HEK293 (cell line): ENCODE measurements at regions not wholly inside any gene's neighbourhood (a gene's known extent, or its start where the extent isn't known, plus 50 kb on each side); places are given as distances from the start of the nearest gene placed in this dataset.
A peak's percentile ranks its signal among the peaks of the same experiment; 100 is the strongest.

ENCODE experiments used
- CTCF ChIA-PET: fragments of 350-600 bp; formaldehyde crosslinking; extraction: SDS; loops from one replicate; lab custom pipeline; 2021; ENCODE audit warnings: antibody characterized with exemption; lab: Yijun Ruan, JAX
- POLR2A ChIA-PET: fragments of 300-600 bp; formaldehyde crosslinking; extraction: SDS; loops from one replicate; lab custom pipeline; 2020; ENCODE audit warnings: antibody characterized with exemption, inconsistent platforms; lab: Yijun Ruan, JAX
- H3K27ac ChIP-seq: fragments of 200-500 bp; sonication (Bioruptor generic); 2 replicates; pipeline ENCODE4 v1.5.1; 2014; ENCODE audit warnings: low read depth, low read length, control low read depth, inconsistent platforms; ENCODE audit errors: extremely low read depth
- H3K36me3 ChIP-seq, 2 experiments: fragments of 200-500 bp in 1 of 2; sonication (Bioruptor generic) in 1 of 2; 1 replicate in 1 of 2; 2 replicates in 1 of 2; pipeline ENCODE4 v1.5.1; 2014 to 2017; ENCODE audit warnings: inconsistent platforms in 2 of 2, low read length in 2 of 2; ENCODE audit not compliant: control insufficient read depth in 2 of 2, insufficient read depth in 1 of 2
- H3K4me1 ChIP-seq: fragments of 200-500 bp; sonication (Bioruptor generic); 2 replicates; pipeline ENCODE4 v1.5.1; 2014; ENCODE audit warnings: mild to moderate bottlenecking, low read length, inconsistent platforms; ENCODE audit not compliant: control insufficient read depth, insufficient read depth
- H3K4me3 ChIP-seq: 2 replicates; pipeline ENCODE4 v1.5.1; 2011; ENCODE audit warnings: low read depth, mild to moderate bottlenecking, control low read depth, low read length, moderate library complexity
- H3K9me3 ChIP-seq: fragments of 200-500 bp; sonication (Bioruptor generic); 2 replicates; pipeline ENCODE4 v1.5.1; 2014; ENCODE audit warnings: low read depth, low read length, inconsistent platforms; ENCODE audit not compliant: control insufficient read depth, insufficient read depth
- BCL11B ChIP-seq: fragments of 450-650 bp; formaldehyde crosslinking; IDR thresholded peaks from 2 replicates; pipeline ENCODE4 v1.5.1; 2016; ENCODE audit warnings: low read depth, missing biosample characterization, missing genetic modification characterization
- EGR2 ChIP-seq: fragments of 450-650 bp; formaldehyde crosslinking; IDR thresholded peaks from 2 replicates; pipeline ENCODE4 v1.5.1; 2016; ENCODE audit warnings: low read depth, missing biosample characterization, missing genetic modification characterization
- GFI1B ChIP-seq: fragments of 450-650 bp; formaldehyde crosslinking; IDR thresholded peaks from 2 replicates; pipeline ENCODE4 v1.5.1; 2016; ENCODE audit warnings: missing biosample characterization, missing genetic modification characterization
- GLI2 ChIP-seq: fragments of 450-650 bp; formaldehyde crosslinking; IDR thresholded peaks from 2 replicates; pipeline ENCODE4; 2017; ENCODE audit warnings: missing biosample characterization, missing genetic modification characterization, low read depth, borderline replicate concordance
- GLIS2 ChIP-seq: fragments of 450-650 bp; formaldehyde crosslinking; IDR thresholded peaks from 2 replicates; pipeline ENCODE4 v1.5.1; 2016; ENCODE audit warnings: missing biosample characterization, missing genetic modification characterization
- IKZF3 ChIP-seq: fragments of 450-650 bp; IDR thresholded peaks from 2 replicates; pipeline ENCODE4 v1.5.0; 2018; ENCODE audit warnings: missing biosample characterization, mild to moderate bottlenecking, missing genetic modification characterization, moderate library complexity
- SCRT1 ChIP-seq: fragments of 450-650 bp; formaldehyde crosslinking; IDR thresholded peaks from 2 replicates; pipeline ENCODE4 v1.5.1; 2016; ENCODE audit warnings: missing biosample characterization, missing genetic modification characterization, borderline replicate concordance
- SETDB1 ChIP-seq: IDR thresholded peaks from one replicate; pipeline ENCODE4 v1.6.1; 2017; ENCODE audit warnings: mild to moderate bottlenecking, low read length, moderate library complexity, mixed read lengths; ENCODE audit not compliant: insufficient read length
- SP2 ChIP-seq: fragments of 450-650 bp; formaldehyde crosslinking; IDR thresholded peaks from 2 replicates; pipeline ENCODE4 v1.5.1; 2016; ENCODE audit warnings: missing biosample characterization, missing genetic modification characterization
- SP7 ChIP-seq: fragments of 450-650 bp; formaldehyde crosslinking; IDR thresholded peaks from 2 replicates; pipeline ENCODE4 v1.5.1; 2016; ENCODE audit warnings: missing biosample characterization, missing genetic modification characterization
- TRIM28 ChIP-seq: IDR thresholded peaks from 2 replicates; pipeline ENCODE4 v1.6.1; 2011; ENCODE audit warnings: low read length, control low read depth, borderline replicate concordance
- ZBTB10 ChIP-seq: fragments of 450-650 bp; formaldehyde crosslinking; IDR thresholded peaks from 2 replicates; pipeline ENCODE4 v1.5.1; 2016; ENCODE audit warnings: missing biosample characterization, missing genetic modification characterization
- ZFHX2 ChIP-seq: fragments of 450-650 bp; formaldehyde crosslinking; conservative IDR thresholded peaks from 2 replicates; pipeline ENCODE4 v1.5.1; 2016; ENCODE audit warnings: missing biosample characterization, missing genetic modification characterization
- ZFP69B ChIP-seq: fragments of 450-650 bp; formaldehyde crosslinking; IDR thresholded peaks from 2 replicates; pipeline ENCODE4 v1.5.1; 2016; ENCODE audit warnings: missing biosample characterization, missing genetic modification characterization
- ZNF10 ChIP-seq: fragments of 450-650 bp; formaldehyde crosslinking; IDR thresholded peaks from 2 replicates; pipeline ENCODE4 v1.5.1; 2017; ENCODE audit warnings: missing biosample characterization, missing genetic modification characterization
- ZNF114 ChIP-seq: fragments of 450-650 bp; formaldehyde crosslinking; IDR thresholded peaks from 2 replicates; pipeline ENCODE4 v1.5.0; 2017; ENCODE audit warnings: missing biosample characterization, missing genetic modification characterization
- ZNF138 ChIP-seq: fragments of 450-650 bp; formaldehyde crosslinking; IDR thresholded peaks from 2 replicates; pipeline ENCODE4 v1.5.1; 2016; ENCODE audit warnings: missing biosample characterization, missing genetic modification characterization, borderline replicate concordance
- ZNF155 ChIP-seq: fragments of 450-650 bp; formaldehyde crosslinking; IDR thresholded peaks from 2 replicates; pipeline ENCODE4 v1.5.1; 2016; ENCODE audit warnings: missing biosample characterization, missing genetic modification characterization
- ZNF239 ChIP-seq: fragments of 450-650 bp; formaldehyde crosslinking; IDR thresholded peaks from 2 replicates; pipeline ENCODE4 v1.5.1; 2016; ENCODE audit warnings: missing biosample characterization, missing genetic modification characterization
- ZNF248 ChIP-seq: fragments of 450-650 bp; formaldehyde crosslinking; IDR thresholded peaks from 2 replicates; pipeline ENCODE4 v1.5.1; 2017; ENCODE audit warnings: missing biosample characterization, missing genetic modification characterization
- ZNF266 ChIP-seq: fragments of 450-650 bp; formaldehyde crosslinking; IDR thresholded peaks from 2 replicates; pipeline ENCODE4 v1.5.1; 2016; ENCODE audit warnings: missing biosample characterization, missing genetic modification characterization, low read depth
- ZNF426 ChIP-seq: fragments of 450-650 bp; formaldehyde crosslinking; IDR thresholded peaks from 2 replicates; pipeline ENCODE4 v1.5.1; 2017; ENCODE audit warnings: missing biosample characterization, missing genetic modification characterization, mild to moderate bottlenecking, inconsistent platforms, moderate library complexity
- ZNF621 ChIP-seq: fragments of 450-650 bp; formaldehyde crosslinking; IDR thresholded peaks from 2 replicates; pipeline ENCODE4 v1.5.1; 2017; ENCODE audit warnings: missing biosample characterization, missing genetic modification characterization
- ZNF623 ChIP-seq: fragments of 450-650 bp; formaldehyde crosslinking; IDR thresholded peaks from 2 replicates; pipeline ENCODE4 v1.5.1; 2016; ENCODE audit warnings: missing biosample characterization, missing genetic modification characterization
- ZNF76 ChIP-seq: fragments of 450-650 bp; formaldehyde crosslinking; IDR thresholded peaks from 2 replicates; pipeline ENCODE4; 2016; ENCODE audit warnings: low read depth, missing biosample characterization, missing genetic modification characterization, borderline replicate concordance
- ZNF791 ChIP-seq: fragments of 450-650 bp; formaldehyde crosslinking; IDR thresholded peaks from 2 replicates; pipeline ENCODE4 v1.5.1; 2016; ENCODE audit warnings: missing biosample characterization, missing genetic modification characterization
- ZNF830 ChIP-seq: fragments of 450-650 bp; IDR thresholded peaks from 2 replicates; pipeline ENCODE4 v1.5.0; 2018; ENCODE audit warnings: missing biosample characterization, missing genetic modification characterization, low read depth, mild to moderate bottlenecking, moderate library complexity
- ZXDB ChIP-seq: fragments of 450-650 bp; formaldehyde crosslinking; IDR thresholded peaks from 2 replicates; pipeline ENCODE4 v1.5.1; 2016; ENCODE audit warnings: missing biosample characterization, missing genetic modification characterization
- TF ChIP-seq, protein P1 (sequence below): fragments of 450-650 bp; formaldehyde crosslinking; IDR thresholded peaks from 2 replicates; pipeline ENCODE4 v1.5.1; 2016; ENCODE audit warnings: missing biosample characterization, missing genetic modification characterization
- TF ChIP-seq, protein P2 (sequence below): fragments of 450-650 bp; formaldehyde crosslinking; optimal IDR thresholded peaks from 2 replicates; pipeline ENCODE3; 2016; ENCODE audit warnings: missing biosample characterization, mild to moderate bottlenecking, missing genetic modification characterization

DNA sequence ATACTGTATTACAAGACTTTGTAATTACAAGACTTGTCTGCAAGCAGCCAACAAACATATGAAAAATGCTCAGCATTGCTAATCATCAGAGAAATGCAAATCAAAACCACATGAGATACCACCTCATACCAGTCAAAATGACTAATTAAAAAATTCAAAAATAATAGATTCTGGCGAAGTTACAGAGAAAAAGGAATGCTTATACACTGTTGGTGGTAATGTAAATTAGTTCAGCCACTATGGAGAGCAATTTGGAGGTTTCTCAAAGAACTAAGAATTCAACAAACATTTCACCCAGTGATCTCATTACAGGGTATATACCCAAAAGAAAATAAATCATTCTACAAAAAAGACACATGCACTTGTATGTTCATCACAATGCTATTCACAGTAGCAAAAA is 617.5 kb upstream of the CCDC54 start:
- no peaks in the 10 kb centered on the region for H3K36me3 ChIP-seq
- H3K9me3 ChIP-seq = no peaks in the 10 kb centered on the region
- ChIA-PET POLR2A (no interaction called here), CTCF (no interaction called here)
- TF ChIP-seq ZNF426 (tag by site-specific recombination) (no peak), GLI2 (tag by site-specific recombination) (no peak), ZNF114 (tag by site-specific recombination) (no peak), ZXDB (tag by site-specific recombination) (no peak), ZNF155 (tag by site-specific recombination) (no peak), SP2 (no peak), GLIS2 (no peak), SCRT1 (tag by site-specific recombination) (no peak), BCL11B (tag by site-specific recombination) (no peak), ZNF248 (tag by site-specific recombination) (no peak), IKZF3 (tag by site-specific recombination) (no peak), ZFP69B (tag by site-specific recombination) (no peak), ZNF138 (tag by site-specific recombination) (no peak), ZNF10 (tag by site-specific recombination) (no peak)
- H3K27ac ChIP-seq = no peak overlapping the region
- no peak overlapping the region for H3K4me3 ChIP-seq
- H3K4me1 ChIP-seq = no peaks in the 10 kb centered on the region

DNA sequence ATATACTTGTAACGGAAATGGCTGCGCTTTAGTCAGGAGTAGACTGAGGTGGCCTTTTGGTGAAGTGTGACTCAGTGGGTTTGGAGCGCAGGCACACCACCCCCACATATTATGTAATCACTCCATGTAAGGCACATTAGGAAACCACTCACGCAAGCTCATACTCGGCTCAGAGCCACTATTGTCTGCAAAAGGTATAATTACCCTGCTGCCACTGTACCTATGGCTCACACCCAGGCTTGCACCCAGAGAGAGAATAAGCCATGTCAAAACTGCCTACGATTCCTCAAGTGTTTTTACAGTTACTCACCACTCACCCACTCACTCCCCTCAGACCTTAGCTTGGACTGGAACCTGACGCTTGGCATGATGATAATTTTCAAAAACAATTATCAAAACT is 611.9 kb upstream of the CCDC54 start:
- Histone ChIP-seq H3K27ac (no peak overlapping the region), H3K36me3 (no peaks in the 10 kb centered on the region), H3K4me1 (no peaks in the 10 kb centered on the region), H3K4me3 (no peak overlapping the region), H3K9me3 (no peaks in the 10 kb centered on the region)
- TF ChIP-seq GFI1B (tag by site-specific recombination) (no peak), ZFHX2 (peak; percentile 65; the same call in 1 of the 2 replicates), SETDB1 (peak; percentile 26), ZNF239 (no peak), SP7 (tag by site-specific recombination) (peak; percentile 57), EGR2 (tag by site-specific recombination) (peak; percentile 80), TRIM28 (no peak)
- CTCF ChIA-PET = no interaction called here
- POLR2A ChIA-PET = no interaction called here

GRCh38 chr3:106768941-106769480 is 608.2 kb upstream of the CCDC54 start:
- no peak overlapping the region for H3K27ac ChIP-seq
- H3K4me3 ChIP-seq = no peak overlapping the region
- POLR2A ChIA-PET = no interaction called here
- H3K4me1 ChIP-seq = no peaks in the 10 kb centered on the region
- no peaks in the 10 kb centered on the region for H3K9me3 ChIP-seq
- no peaks in the 10 kb centered on the region for H3K36me3 ChIP-seq
- CTCF ChIA-PET = no interaction called here
- TF ChIP-seq ZNF621 (tag by site-specific recombination) (no peak), ZNF830 (tag by site-specific recombination) (no peak), ZNF791 (no peak), ZNF623 (tag by site-specific recombination) (no peak), ZNF266 (tag by site-specific recombination) (no peak), ZBTB10 (tag by site-specific recombination) (no peak), ZNF76 (no peak)
- TF ChIP-seq, protein P1, sequence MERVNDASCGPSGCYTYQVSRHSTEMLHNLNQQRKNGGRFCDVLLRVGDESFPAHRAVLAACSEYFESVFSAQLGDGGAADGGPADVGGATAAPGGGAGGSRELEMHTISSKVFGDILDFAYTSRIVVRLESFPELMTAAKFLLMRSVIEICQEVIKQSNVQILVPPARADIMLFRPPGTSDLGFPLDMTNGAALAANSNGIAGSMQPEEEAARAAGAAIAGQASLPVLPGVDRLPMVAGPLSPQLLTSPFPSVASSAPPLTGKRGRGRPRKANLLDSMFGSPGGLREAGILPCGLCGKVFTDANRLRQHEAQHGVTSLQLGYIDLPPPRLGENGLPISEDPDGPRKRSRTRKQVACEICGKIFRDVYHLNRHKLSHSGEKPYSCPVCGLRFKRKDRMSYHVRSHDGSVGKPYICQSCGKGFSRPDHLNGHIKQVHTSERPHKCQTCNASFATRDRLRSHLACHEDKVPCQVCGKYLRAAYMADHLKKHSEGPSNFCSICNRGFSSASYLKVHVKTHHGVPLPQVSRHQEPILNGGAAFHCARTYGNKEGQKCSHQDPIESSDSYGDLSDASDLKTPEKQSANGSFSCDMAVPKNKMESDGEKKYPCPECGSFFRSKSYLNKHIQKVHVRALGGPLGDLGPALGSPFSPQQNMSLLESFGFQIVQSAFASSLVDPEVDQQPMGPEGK (tag by site-specific recombination) = no peak
- TF ChIP-seq, protein P2, sequence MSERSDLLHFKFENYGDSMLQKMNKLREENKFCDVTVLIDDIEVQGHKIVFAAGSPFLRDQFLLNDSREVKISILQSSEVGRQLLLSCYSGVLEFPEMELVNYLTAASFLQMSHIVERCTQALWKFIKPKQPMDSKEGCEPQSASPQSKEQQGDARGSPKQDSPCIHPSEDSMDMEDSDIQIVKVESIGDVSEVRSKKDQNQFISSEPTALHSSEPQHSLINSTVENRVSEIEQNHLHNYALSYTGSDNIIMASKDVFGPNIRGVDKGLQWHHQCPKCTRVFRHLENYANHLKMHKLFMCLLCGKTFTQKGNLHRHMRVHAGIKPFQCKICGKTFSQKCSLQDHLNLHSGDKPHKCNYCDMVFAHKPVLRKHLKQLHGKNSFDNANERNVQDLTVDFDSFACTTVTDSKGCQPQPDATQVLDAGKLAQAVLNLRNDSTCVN (tag by site-specific recombination) = no peak
